ENCODE measurements at regions not wholly inside any gene's neighbourhood (a gene's known extent, or its start where the extent isn't known, plus 50 kb on each side); places are given as distances from the start of the nearest gene placed in this dataset.
"Not testable (repeated sequence)": the region's sequence is repeated elsewhere in the genome, so short reads cannot be mapped to it uniquely, and the experiment has no call there.

DNA sequence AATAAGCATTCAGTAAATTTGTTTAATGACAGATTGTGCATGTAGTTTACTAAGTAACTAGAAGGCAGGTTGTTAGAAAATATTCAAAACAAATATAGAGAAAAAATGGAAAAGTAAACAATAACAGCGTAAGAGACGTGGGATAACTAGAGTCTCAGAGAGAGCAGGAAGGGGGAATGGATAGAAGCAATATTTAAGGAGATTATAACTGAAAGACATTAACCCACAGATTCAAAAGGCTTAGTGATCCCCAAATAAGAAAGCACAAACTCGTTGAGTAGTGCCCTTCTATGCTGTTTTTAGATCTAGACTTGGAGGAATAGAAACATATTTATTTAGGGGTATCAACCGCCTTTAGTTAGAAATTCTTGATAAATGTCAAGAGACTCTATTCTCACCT is 169.7 kb upstream of the RGS6 start:
- no peak for DNase-seq

DNA sequence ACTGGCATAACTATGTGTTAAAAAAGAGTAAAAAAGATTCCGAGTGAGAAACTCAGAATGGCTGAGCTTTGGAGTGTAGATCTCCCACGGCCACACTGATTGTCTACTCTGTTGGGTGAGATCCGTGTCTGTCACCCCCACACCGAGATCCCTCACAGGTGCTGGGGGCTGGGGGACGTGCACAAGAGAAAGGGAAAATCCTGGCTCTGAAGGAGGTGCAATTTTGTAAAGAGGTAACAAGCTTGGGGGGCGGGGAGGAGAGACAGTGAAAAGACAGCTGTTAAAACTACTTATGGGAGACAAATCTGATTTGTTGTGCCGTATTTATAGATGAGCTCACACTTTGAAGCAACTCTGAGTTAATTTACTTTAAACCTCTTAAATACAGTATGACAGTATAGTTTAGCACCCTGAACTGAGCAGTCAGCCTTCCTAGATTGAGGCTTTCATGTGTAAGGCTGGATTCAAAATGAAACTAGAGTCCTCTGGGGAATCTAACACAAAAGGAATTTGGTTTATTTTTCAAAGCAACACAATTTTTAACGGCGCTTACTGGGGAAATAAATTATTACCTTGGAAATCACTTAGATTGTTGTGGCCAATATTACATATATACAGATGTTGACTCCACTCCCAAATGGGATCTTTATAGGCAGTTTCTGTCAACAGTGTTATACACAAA is 167.4 kb upstream of the RGS6 start:
- DNase-seq, result no peak

DNA sequence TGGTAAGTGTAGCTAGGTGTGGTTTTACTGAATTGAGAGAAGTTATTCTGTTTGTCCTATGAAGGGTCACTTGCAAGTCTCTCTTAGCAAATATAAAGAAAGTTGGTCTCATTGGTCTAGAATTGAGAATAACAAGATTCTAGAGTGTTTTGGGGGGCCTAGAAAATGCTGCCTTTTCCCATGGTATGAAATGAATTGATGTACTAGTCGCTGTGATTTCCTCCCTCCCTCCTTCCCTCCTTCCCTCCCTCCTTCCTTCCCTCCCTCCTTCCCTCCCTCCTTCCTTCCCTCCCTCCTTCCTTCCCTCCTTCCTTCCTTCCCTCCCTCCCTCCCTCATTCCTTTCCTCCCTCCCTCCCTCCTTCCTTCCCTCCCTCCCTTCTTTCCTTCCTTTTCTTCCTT is 166.7 kb upstream of the RGS6 start:
- no peak for DNase-seq

DNA sequence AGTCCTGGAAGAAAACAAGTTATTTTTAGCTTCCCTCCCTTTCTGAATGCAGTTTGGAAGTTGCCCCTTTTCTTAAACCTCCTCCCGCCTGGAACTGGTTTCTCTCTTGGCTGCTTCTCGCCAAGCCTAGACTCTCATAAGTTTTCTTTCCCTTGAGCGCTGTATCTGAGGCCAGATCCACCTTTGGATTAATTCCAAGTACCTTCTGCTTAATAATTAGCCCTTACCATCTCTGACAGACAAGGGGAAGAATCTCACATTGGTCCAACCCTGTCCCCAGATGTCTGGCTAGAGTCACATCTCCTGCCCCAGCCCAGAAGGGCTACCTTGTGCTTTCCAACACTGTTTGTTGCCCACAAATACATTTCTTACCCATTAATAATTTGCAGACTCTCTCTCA is 161.8 kb upstream of the RGS6 start:
- DNase-seq, result no peak

DNA sequence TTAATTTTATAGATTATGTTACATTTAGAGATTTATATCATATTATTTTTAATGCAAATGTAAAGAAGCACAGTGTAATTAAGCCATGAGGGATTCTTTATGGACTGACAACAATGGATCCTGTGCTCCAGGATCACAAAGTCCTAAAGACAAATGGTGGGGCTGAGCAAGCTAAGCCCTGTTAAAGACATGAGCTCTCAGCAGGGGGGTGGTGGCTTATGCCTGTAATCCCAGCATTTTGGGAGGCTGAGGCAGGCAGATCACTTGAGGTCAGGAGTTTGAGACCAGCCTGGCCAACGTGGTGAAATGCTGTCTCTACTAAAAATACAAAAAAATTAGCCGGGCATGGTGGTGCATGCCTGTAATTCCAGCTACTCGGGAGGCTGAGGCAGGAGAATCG is 160.8 kb upstream of the RGS6 start:
- DNase-seq, result not testable (repeated sequence)

DNA sequence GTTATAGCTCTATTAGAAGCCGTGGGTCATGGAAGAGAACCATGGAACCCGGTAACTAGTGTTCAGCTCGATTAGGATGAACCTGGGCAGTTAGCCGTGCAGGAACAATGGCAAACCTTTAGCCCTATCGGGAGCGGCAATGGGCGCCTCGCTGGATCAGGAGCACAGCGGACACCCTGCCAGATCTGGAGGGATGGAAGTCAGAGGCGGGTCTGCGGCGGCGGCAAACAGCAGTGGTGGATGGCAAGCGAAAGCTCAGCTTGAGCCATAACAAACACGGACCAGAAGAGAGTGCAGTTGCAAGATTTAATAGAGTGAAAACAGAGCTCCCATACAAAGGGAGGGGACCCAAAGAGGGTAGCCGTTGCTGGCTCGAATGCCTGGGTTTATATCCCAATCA is 160.2 kb upstream of the RGS6 start:
- not testable (repeated sequence) for DNase-seq

DNA sequence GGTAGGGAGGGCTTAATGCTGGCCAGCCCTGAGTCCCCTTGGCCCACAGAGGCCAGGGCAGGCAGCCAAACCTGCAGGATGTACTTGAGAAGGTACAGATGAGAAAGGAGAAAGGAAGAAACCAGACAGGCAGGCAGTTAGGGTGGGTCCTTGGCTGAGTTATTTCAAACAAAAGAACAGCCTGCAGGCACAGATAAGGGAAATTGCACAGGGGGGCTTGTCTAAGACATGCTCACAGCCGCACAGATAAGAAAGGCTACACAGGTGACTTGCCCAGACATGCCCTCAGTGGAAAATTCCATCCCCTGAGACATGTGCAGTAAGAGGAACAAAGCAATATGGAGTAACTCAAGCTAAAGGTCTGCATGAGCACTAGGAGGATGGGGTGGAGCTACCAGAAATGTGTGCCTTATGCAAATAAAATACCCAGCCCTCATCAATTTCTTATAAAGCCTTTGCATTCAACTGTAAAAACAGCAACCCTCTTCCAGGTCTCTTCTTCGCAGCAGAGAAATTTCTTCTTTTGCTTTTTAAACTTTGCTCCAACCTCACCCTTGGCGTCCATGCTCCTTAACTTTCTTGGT is 158.2 kb upstream of the RGS6 start:
- DNase-seq, result no peak

DNA sequence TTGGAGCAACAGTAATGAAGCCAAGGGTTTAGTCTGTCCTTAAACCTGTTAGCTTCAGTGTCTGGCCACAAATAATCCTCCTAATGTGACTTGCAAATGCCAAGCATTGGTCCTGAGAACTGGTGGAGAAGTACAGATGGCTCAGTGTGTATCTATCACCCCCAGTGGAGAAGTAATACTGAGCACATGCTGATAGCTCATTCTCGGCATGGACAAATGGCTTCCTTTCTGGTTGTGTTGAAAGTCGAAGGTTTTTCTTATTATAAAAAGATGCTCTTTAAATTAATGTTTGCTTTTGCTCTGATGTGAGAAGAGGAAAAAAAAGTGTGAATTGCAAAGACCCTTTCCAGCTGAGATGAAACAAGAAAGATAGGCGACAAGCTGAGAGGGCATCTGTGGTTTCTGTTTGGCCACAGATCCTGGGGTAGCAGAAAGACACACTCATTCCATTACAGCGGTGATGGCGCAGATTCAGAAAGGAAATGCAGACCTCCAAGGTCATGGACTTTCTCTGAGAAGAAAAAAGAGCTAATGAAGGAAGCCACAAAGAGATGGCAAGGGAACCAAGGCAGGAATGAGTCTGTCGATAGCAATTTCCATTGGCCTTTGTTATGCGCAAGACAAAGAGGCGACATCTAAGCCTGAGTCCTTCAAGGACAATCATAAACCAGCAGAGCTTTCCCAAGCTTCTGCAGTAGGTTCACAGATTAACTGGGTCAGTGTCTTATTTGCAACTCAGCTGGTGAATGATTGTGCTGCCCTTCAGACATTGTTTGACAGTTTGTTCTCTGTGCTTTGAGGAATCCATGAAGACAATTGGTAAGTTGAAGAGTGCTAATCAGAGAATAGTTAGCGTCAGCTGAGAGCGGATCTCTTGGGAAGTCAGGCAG is 155.5 kb upstream of the RGS6 start:
- DNase-seq, result no peak

DNA sequence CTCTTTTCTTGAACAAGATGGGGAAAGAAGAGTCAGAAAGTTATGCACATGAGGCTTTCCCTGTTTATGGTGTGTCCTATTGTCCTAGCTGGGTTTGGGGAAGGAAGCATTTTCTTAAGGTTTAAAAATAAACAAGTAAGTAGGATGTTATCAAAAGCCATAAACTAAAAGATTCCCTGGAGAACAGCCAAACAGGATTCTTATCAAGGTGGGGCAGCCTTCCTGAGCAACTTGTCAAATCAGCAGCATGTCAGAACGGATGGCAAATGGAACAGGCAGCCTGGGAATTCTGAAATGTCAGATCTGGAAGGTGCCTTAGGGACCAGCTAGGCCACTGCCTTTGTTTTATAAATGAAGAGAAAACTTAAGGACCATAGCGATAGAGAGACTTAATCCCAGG is 152.2 kb upstream of the RGS6 start:
- DNase-seq, result no peak

DNA sequence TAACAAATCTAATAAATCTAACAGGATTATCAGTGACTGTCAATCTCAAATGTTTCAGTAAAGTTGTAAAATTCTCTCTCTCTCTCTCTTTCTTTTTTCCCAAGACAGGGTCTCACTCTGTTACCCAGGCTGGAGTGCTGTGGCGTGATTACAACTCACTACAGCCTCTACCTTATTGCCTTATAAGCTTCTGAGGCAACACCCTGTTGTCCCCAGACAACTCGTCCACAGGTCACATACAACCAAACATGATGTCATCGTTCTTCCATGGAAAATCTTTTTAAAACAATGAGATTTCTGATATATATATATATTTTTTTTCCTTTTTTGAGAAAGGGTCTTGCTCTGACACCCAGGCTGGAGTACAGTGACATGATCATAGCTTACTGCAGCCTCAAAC is 151.4 kb upstream of the RGS6 start:
- DNase-seq, result no peak

DNA sequence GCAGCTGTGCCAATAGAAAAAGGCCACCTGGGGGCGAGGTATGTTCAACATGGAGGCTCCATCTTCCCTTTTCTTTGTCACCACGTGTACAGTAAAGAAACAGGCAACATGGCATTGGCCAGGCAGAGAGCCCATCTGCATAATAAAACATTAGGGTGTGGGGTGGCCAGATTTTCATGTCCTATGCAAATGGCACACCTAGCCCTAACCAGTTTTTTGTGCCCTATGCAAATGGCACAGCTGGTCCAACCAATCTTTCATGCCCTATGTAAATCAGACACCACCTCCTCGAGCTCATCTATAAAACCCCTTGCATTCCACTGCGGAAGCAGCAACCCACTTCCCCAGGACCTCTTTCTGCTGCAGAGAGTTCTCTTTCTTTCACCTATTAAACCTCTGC is 149.1 kb upstream of the RGS6 start:
- DNase-seq, result no peak

DNA sequence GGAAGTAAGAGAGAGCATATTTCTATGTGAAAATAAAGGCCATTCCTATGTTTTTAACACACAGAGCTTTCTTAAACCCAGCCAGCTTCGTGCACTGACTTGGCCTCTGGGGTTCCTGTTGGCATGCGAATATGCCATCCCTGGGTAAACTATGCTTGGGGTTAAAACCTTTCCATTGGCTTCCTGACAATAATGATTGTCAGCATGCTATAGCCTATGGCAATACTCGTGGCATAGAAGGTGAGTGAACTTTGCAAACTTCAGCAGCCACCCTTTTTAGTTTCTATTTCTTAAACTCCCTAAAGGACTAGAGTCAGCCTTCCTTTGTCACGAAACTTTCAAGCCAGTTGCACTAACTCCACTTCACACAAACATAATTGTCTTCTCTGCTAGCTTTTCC is 148.4 kb upstream of the RGS6 start:
- DNase-seq, result no peak

DNA sequence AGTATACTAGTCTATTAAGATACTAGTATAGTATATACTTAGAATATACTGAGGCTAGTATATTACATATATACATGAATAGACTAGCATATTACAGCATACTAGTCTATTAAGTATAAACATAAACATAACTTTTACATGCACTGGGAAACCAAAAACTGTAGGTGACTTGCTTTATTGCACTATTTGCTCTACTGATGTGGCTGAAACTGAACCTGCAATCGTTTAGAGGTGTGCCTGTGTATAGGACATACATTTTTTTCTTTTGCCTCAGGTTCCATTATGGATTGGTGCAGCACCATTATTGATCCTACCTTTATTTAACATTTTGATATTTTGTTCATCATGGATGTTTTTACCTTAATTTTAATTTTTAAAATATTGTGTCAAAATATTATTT is 143.2 kb upstream of the RGS6 start:
- DNase-seq, result no peak

DNA sequence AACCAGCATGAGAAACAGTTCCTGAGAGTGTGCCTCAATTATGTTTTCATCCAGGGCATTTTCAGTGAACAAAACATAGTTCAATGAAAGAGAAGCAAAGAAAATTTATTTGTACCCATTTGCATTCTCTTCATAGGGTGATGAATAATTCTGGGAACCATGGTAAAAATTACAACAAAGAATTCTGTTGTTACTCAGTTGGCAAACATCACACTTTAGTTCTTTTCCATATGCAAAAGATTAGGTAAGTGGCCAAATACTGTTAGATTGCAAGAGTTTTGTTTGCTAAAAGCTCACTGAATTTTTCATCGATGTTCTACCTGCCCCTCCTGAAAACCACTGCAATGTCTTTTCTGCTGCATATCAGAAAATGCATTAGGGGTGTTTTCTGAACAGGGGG is 132.4 kb upstream of the RGS6 start:
- no peak for DNase-seq

DNA sequence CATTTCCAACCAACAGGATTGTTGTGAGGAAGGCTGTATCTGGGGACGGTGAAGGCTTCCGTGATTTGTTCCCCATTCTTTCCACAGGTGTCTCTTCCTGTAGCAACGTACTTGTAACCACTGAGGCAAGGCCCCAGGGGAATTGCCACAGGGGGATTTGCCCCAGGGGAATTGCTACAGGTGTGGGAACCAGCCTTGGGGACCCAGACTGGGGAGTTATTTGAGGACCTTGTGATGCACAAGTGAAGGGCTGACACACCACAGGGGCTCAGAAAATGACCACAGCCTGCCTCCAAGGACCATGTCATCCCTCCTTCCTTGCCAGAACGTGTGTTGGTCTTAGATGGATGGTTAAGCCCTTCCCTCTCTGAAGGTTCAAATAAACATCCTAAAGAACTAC is 131.4 kb upstream of the RGS6 start:
- no peak for DNase-seq

DNA sequence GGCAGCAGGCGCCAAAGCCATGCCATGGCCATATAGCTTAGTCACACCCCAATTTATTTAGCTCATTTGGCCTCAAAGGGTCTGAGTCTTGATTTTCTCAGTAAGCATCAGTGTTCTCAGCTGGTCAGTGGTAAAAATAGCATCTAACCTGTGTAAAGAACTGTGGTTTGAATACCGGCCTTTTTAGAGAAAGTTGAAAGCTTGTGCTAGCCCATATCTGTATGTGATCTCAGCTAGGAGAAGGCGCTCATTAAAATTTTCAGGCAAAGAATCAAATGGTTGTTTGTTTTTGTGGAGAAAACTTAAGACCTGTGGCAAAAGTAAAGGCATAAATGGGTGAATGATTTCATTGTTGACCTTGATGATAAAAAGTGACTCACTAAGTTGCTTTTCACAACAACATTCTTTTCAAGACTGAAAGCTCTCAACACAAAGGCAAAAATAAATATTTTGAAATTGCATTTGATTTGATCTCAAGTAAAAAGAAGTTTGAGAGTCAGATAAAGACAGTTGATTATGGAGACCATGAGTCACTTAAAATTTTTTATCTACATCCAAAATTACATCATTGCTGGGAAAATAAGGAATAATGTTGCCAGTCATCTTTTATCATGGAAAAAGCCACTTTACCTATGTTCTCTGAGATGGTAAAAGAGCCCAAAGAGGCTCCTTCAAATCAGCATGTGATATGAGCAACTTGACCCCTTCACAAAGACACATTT is 128.5 kb upstream of the RGS6 start:
- no peak for DNase-seq

DNA sequence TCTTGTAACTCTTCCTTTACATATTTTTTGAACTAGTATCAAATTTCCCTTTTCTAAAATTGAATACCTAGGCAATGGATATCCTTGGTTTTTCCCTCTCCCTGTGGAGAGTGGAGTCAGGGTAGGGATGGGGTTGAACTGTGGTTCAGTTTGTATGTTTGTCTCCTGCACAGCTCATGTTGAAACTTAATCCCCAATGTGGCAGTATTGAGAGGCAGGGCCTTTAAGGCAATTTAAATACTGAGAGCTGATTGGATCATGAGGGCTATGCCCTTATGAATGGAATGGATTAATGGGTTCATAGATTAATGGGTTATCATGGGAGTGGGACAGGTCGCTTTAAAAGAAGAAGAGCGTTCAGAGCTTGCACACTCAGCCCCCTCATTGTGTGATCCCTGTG is 127.2 kb upstream of the RGS6 start:
- DNase-seq, result no peak

DNA sequence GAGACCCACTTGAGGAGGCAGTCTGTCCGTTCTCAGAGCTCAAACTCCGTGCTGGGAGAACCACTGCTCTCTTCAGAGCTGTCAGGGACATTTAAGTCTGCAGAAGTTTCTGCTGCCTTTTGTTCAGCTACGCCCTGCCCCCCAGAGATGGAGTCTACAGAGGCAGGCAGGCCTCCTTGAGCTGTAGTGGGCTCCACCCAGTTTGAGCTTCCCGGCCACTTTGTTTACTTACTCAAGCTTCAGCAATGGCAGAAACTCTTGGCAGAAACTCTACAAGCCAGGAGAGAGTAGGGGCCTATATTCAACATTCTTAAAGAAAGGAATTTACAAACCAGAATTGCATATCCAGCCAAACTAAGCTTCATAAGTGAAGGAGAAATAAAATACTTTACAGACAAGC is 125.2 kb upstream of the RGS6 start:
- not testable (repeated sequence) for DNase-seq

DNA sequence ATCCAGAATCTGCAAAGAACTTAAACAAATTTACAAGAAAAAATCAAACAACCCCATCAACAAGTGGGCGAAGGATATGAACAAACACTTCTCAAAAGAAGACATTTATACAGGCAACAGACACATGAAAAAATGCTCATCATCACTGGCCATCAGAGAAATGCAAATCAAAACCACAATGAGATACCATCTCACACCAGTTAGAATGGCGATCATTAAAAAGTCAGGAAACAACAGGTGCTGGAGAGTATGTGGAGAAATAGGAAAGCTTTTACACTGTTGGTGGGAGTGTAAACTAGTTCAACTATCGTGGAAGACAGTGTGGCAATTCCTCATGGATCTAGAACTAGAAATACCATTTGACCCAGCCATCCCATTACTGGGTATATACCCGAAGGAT is 121.4 kb upstream of the RGS6 start:
- not testable (repeated sequence) for DNase-seq

DNA sequence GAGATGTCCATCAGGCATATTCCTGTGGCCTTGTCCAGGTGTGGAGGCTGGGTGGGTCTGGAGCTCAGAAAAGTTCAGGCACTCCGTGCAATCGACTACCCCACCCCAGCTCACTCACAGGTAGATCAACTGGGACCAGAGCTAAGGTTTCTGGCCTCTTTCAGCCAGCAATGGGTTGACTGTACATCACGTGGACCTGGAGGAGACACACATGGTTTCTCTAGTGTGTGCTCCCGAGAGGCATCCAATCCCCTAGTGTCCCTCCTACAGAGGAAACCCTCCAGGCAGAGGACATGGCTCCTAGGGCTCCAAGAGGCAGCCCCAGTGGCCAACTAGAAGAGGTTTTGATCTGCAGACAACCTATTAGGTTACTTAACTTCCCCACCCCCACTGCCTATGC is 119.5 kb upstream of the RGS6 start:
- no peak for DNase-seq

DNA sequence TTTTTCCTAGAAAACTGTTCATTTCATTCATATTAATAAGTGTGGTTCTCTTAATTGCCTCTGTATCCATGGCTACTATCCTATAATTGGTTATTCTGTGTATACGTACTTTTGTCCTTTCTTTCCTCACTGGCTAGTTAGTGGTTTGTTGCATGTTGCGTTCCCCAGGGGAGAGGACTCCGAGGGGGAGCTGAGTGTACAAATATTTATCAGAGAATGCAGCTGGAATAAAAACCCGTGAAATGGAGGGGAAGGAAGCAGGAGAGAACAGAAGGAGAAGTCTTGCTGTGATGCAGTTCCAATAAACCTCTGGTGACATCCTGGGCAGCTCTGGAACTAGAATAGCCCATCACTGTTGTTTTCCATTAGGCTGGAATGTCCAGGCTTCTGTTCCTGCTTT is 117.1 kb upstream of the RGS6 start:
- DNase-seq, result no peak

DNA sequence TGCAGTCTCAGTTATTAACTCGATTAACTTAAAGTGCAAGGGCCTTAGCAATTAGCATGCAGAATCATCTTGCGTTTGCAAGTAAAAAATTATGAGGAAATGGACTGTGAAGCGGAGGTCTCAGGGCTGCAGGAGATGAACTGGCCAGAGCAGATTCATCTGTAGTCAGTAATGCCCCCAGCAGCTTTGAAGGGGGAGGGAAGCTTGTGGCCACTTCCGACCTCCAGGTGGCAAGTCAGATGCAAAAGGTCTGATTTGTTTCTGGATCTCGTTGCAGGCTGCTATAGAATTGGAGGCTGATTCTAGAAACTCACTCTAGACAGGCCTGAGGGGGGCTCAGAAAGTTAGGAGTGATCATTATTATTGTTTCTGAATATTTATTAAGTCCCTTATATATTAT is 107.4 kb upstream of the RGS6 start:
- no peak for DNase-seq

DNA sequence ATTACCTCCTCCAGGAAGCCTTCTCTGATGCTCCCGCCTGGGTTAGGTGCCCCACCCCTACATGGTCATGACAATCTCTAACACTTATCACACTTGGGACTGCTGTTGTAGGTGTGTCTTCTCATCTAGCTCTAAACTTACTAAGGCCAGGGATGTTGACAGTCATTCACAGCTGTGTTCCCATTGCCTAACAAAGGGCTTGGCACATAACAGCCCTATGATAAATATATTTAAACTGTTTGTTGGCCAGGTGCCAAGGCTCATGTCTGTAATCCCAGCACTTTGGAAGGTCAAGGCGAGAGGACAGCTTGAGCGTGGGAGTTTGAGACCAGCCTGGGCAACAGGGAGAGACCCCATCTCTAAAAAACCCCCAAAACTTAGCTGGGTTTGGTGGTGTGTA is 98.8 kb upstream of the RGS6 start:
- no peak for DNase-seq
